ENCODE measurements at regions not wholly inside any gene's neighbourhood (a gene's known extent, or its start where the extent isn't known, plus 50 kb on each side); places are given as distances from the start of the nearest gene placed in this dataset.

GRCh38 chr16:77637940-77638339 is 84.4 kb upstream of the NUDT7 start:
- DNase-seq, result peak in 1 of 2 donors; percentile 9
- intact Hi-C loops (cut with DNase I; ENCODE audit: low total_unique reads), result no loop called here
- H3K27ac ChIP-seq, result no peak overlapping the region
- no peak for TF ChIP-seq CTCF (IDR thresholded peaks at IDR 0.05)
- no peak for TF ChIP-seq POLR2AphosphoS5 (IDR thresholded peaks at IDR 0.05)
- TF ChIP-seq POLR2A (IDR thresholded peaks at IDR 0.05), result no peak
- no peak for TF ChIP-seq EP300 (IDR thresholded peaks at IDR 0.05)
- no peaks in the 10 kb centered on the region for H3K36me3 ChIP-seq
- WGBS, 5 donors, result 60 to 75% (median 68%) methylated on average over 6 of the region's 6 CpGs
- H3K9me3 ChIP-seq, result no peaks in the 10 kb centered on the region
- no peaks in the 10 kb centered on the region for H3K4me1 ChIP-seq
- no peak overlapping the region for H3K4me3 ChIP-seq
- peaks cover 0 to 5% (median 0%) of the 10 kb centered on the region in 3 donors for H3K27me3 ChIP-seq

GRCh38 chr16:77643176-77643575 is 79.1 kb upstream of the NUDT7 start:
- no peak for DNase-seq
- 72 to 87% (median 79%) methylated on average over 5 of the region's 5 CpGs for WGBS, 5 donors
- TF ChIP-seq CTCF (IDR thresholded peaks at IDR 0.05), result no peak
- intact Hi-C loops (cut with DNase I; ENCODE audit: low total_unique reads), result no loop called here
- H3K9me3 ChIP-seq, result no peaks in the 10 kb centered on the region
- H3K27me3 ChIP-seq, result peaks cover 0 to 5% (median 0%) of the 10 kb centered on the region in 3 donors
- no peaks in the 10 kb centered on the region for H3K4me1 ChIP-seq
- H3K4me3 ChIP-seq, result no peak overlapping the region
- no peak overlapping the region for H3K27ac ChIP-seq
- H3K36me3 ChIP-seq, result no peaks in the 10 kb centered on the region

DNA sequence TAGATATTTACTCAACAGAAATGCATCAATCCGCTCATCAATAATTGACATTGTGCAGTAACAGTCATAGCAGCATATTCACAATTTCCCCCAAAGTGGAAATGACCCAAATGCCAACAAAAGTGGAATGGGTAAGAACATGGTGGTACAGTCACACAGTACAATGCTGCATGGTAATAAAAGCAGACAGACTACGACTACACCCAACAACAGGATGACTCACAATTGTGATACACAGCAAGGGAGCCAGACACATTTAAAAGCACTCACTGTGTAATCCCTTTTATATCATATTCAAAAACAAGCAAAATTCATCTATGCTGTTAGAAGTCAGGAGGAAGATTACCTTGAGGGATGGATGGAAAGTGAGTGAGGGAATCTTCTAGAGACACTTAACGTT is 76.5 kb upstream of the NUDT7 start:
- Histone ChIP-seq H3K27me3 (peaks cover 0 to 7% (median 0%) of the 10 kb centered on the region in 3 donors), H3K27ac (no peak overlapping the region), H3K36me3 (no peaks in the 10 kb centered on the region), H3K9me3 (no peaks in the 10 kb centered on the region), H3K4me1 (no peaks in the 10 kb centered on the region), H3K4me3 (no peak overlapping the region)
- TF ChIP-seq CTCF (IDR thresholded peaks at IDR 0.05), result no peak
- TF ChIP-seq EP300 (IDR thresholded peaks at IDR 0.05), result no peak
- TF ChIP-seq POLR2A (IDR thresholded peaks at IDR 0.05), result no peak
- no peak for TF ChIP-seq POLR2AphosphoS5 (IDR thresholded peaks at IDR 0.05)
- DNase-seq, result no peak
- WGBS, 5 donors, result 77 to 87% (median 85%) methylated on average over 3 of the region's 3 CpGs
- intact Hi-C loops (cut with DNase I; ENCODE audit: low total_unique reads), result no loop called here

DNA sequence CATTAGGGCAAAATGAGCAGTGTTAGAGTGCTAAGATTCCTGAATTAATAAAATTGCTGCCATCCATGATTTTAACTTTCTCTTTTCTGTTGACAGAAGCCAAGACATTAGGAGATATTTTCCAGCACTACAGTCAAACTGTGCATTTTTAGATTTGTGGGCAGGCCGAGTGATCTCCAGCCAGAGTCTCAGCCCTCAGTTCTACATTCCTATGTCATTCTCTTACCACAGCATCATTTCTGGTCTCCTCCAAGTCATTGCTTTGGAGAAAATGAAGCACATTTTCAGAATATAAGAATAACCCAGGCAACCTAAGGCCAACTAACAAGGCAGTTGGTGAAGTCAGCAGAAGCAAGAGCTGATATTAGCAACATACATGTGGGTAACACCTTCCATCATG is 74.6 kb upstream of the NUDT7 start:
- TF ChIP-seq CTCF (IDR thresholded peaks at IDR 0.05) (no peak), EP300 (IDR thresholded peaks at IDR 0.05) (no peak), POLR2AphosphoS5 (IDR thresholded peaks at IDR 0.05) (no peak), POLR2A (IDR thresholded peaks at IDR 0.05) (no peak)
- intact Hi-C loops (cut with DNase I; ENCODE audit: low total_unique reads), result no loop called here
- Histone ChIP-seq H3K27ac (no peak overlapping the region), H3K27me3 (peaks cover 0 to 7% (median 0%) of the 10 kb centered on the region in 3 donors), H3K4me3 (no peak overlapping the region), H3K36me3 (no peaks in the 10 kb centered on the region), H3K9me3 (no peaks in the 10 kb centered on the region), H3K4me1 (no peaks in the 10 kb centered on the region)
- peak in 1 of 2 donors; percentile 3 for DNase-seq
- 64 to 80% (median 79%) methylated on average over 1 of the region's 1 CpG for WGBS, 5 donors

Measured in stomach (tissue), 8 donors.